ENCODE measurements at regions not wholly inside any gene's neighbourhood (a gene's known extent, or its start where the extent isn't known, plus 50 kb on each side); places are given as distances from the start of the nearest gene placed in this dataset.

DNA sequence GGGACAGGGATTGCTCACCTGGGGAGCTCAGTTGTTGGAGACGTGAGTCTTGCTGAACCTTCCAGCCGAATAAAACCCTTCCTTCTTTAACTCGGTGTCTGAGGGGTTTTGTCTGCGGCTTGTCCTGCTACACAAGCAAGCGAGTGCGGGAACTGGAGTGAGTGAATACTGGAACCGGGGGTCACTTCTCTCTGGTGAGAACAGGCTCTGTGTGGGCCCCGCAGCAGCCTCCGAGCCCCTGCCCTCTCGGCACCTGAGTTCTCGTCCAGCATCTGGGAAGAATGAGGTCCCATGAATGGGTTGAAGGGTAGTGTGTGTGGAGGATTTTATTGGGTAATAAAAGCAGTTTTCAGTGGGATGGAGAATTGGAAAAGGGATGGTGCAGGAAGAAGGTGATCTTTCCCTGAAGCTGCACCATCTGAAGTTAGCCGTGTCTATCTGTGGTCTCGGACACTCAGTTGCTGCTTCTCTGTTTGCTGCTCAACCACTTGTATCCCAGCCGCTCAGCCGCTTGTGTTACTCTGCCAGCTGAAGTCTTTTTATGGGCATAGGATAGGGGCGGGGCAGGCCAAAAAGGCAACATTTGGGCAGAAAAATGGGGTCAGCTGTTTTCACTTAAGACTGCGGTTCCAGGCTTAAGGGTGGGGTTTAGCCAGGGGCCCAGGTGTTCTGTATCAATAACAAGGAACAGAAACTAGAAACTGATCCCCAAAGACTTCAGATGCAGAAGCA is 450.6 kb upstream of the CAMK1G start:
- TF ChIP-seq EZH2phosphoT487 (IDR thresholded peaks at IDR 0.05; ENCODE audit: insufficient read depth, low read depth) (no peak), EZH2 (IDR thresholded peaks at IDR 0.05; ENCODE audit: insufficient read depth, poor library complexity, severe bottlenecking) (no peak)
